Activated T-cell treated with anti-CD3 and anti-CD28 coated beads, Interleukin-2, amount 50 U/mL, for 4 hours (primary cell): ENCODE measurements at regions not wholly inside any gene's neighbourhood (a gene's known extent, or its start where the extent isn't known, plus 50 kb on each side); places are given as distances from the start of the nearest gene placed in this dataset.

Experiments
- ATAC-seq, 2 donors: fragments of 200-7000 bp; cut with Tn5 transposase; one replicate each; pipeline ENCODE4 v1.10.0; 2021
- DNase-seq: peaks from one replicate; pipeline ENCODE4 v3.0.0-alpha.2; 2020
- H3K27me3 Mint-ChIP-seq: one replicate; pipeline ENCODE4 v1.8.0; 2021; ENCODE audit warnings: low read depth, mixed read lengths
- H3K36me3 Mint-ChIP-seq: one replicate; pipeline ENCODE4 v1.8.0; 2022; ENCODE audit warnings: mixed read lengths; ENCODE audit not compliant: insufficient read depth
- H3K4me1 Mint-ChIP-seq: one replicate; pipeline ENCODE4 v1.8.0; 2021; ENCODE audit warnings: low read depth, mixed read lengths
- H3K4me3 Mint-ChIP-seq: one replicate; pipeline ENCODE4 v1.8.0; 2021; ENCODE audit warnings: mild to moderate bottlenecking, moderate library complexity, mixed read lengths
- H3K9me3 Mint-ChIP-seq: one replicate; pipeline ENCODE4 v1.8.0; 2021; ENCODE audit warnings: mixed read lengths

- ATAC-seq (no peak), DNase-seq (no peak)
- H3K9me3 Mint-ChIP-seq = no peaks in the 10 kb centered on the region
- H3K36me3 Mint-ChIP-seq = no peaks in the 10 kb centered on the region
- peaks cover 12% of the 10 kb centered on the region for H3K27me3 Mint-ChIP-seq
- H3K4me1 Mint-ChIP-seq = peaks cover 2% of the 10 kb centered on the region
- H3K4me3 Mint-ChIP-seq = no peak overlapping the region
Observed at GRCh38 chr6:163718537-163718936, 304.0 kb downstream of the QKI start.

- Mint-ChIP-seq H3K4me1 (peaks cover 7% of the 10 kb centered on the region), H3K9me3 (no peaks in the 10 kb centered on the region), H3K27me3 (peaks cover 16% of the 10 kb centered on the region), H3K4me3 (no peak overlapping the region), H3K36me3 (no peaks in the 10 kb centered on the region)
- no peak for DNase-seq
- ATAC-seq = no peak
Observed at GRCh38 chr6:163717106-163717764, 302.7 kb downstream of the QKI start.

- H3K4me3 Mint-ChIP-seq = no peak overlapping the region
- H3K36me3 Mint-ChIP-seq = no peaks in the 10 kb centered on the region
- no peak for DNase-seq
- peaks cover 16% of the 10 kb centered on the region for H3K27me3 Mint-ChIP-seq
- no peak for ATAC-seq
- no peaks in the 10 kb centered on the region for H3K9me3 Mint-ChIP-seq
- peaks cover 10% of the 10 kb centered on the region for H3K4me1 Mint-ChIP-seq
Observed at GRCh38 chr6:163716690-163717089, 302.2 kb downstream of the QKI start.

- H3K4me3 Mint-ChIP-seq = no peak overlapping the region
Observed at GRCh38 chr6:163715846-163716245, 301.3 kb downstream of the QKI start.

GRCh38 chr6:163714179-163714578, 299.7 kb downstream of the QKI start:
- ATAC-seq (no peak), DNase-seq (no peak)
- Mint-ChIP-seq H3K9me3 (no peaks in the 10 kb centered on the region), H3K36me3 (no peaks in the 10 kb centered on the region), H3K4me1 (peaks cover 16% of the 10 kb centered on the region), H3K4me3 (no peak overlapping the region), H3K27me3 (peaks cover 14% of the 10 kb centered on the region)

More at GRCh38 chr6:163715846-163716245, 301.3 kb downstream of the QKI start:
- Mint-ChIP-seq H3K9me3 (no peaks in the 10 kb centered on the region), H3K4me1 (peaks cover 15% of the 10 kb centered on the region), H3K36me3 (no peaks in the 10 kb centered on the region), H3K27me3 (peaks cover 16% of the 10 kb centered on the region)
- ATAC-seq = no peak
- DNase-seq = no peak

GRCh38 chr6:163712981-163713380, 298.5 kb downstream of the QKI start:
- Mint-ChIP-seq H3K36me3 (no peaks in the 10 kb centered on the region), H3K4me1 (peaks cover 15% of the 10 kb centered on the region), H3K27me3 (peaks cover 14% of the 10 kb centered on the region), H3K9me3 (no peaks in the 10 kb centered on the region), H3K4me3 (no peak overlapping the region)
- DNase-seq (no peak), ATAC-seq (no peak)

GRCh38 chr6:163712566-163712961, 298.0 kb downstream of the QKI start:
- Mint-ChIP-seq H3K9me3 (no peaks in the 10 kb centered on the region), H3K27me3 (peaks cover 15% of the 10 kb centered on the region), H3K36me3 (no peaks in the 10 kb centered on the region), H3K4me1 (peaks cover 15% of the 10 kb centered on the region), H3K4me3 (no peak overlapping the region)
- DNase-seq (no peak), ATAC-seq (no peak)

GRCh38 chr6:163711615-163712565, 297.4 kb downstream of the QKI start:
- ATAC-seq = no peak
- no peaks in the 10 kb centered on the region for H3K36me3 Mint-ChIP-seq
- peaks cover 18% of the 10 kb centered on the region for H3K4me1 Mint-ChIP-seq
- H3K9me3 Mint-ChIP-seq = no peaks in the 10 kb centered on the region
- H3K27me3 Mint-ChIP-seq = peaks cover 14% of the 10 kb centered on the region
- no peak overlapping the region for H3K4me3 Mint-ChIP-seq
- DNase-seq = no peak

- no peak for DNase-seq
- H3K9me3 Mint-ChIP-seq = no peaks in the 10 kb centered on the region
Observed at GRCh38 chr6:163710532-163711470, 296.3 kb downstream of the QKI start.

GRCh38 chr6:163709693-163710092, 295.2 kb downstream of the QKI start:
- DNase-seq = no peak
- Mint-ChIP-seq H3K4me3 (no peak overlapping the region), H3K4me1 (peaks cover 18% of the 10 kb centered on the region), H3K9me3 (no peaks in the 10 kb centered on the region), H3K36me3 (no peaks in the 10 kb centered on the region), H3K27me3 (peaks cover 14% of the 10 kb centered on the region)
- ATAC-seq = no peak

More at GRCh38 chr6:163710532-163711470, 296.3 kb downstream of the QKI start:
- Mint-ChIP-seq H3K4me3 (no peak overlapping the region), H3K36me3 (no peaks in the 10 kb centered on the region), H3K27me3 (peaks cover 14% of the 10 kb centered on the region), H3K4me1 (peaks cover 18% of the 10 kb centered on the region)
- no peak for ATAC-seq

GRCh38 chr6:163709255-163709654, 294.7 kb downstream of the QKI start:
- Mint-ChIP-seq H3K27me3 (peaks cover 14% of the 10 kb centered on the region), H3K4me3 (no peak overlapping the region), H3K9me3 (no peaks in the 10 kb centered on the region), H3K36me3 (no peaks in the 10 kb centered on the region), H3K4me1 (peaks cover 18% of the 10 kb centered on the region)
- DNase-seq = no peak
- no peak for ATAC-seq

- H3K36me3 Mint-ChIP-seq = no peaks in the 10 kb centered on the region
- H3K4me1 Mint-ChIP-seq = peaks cover 18% of the 10 kb centered on the region
- DNase-seq (no peak), ATAC-seq (no peak)
- H3K27me3 Mint-ChIP-seq = peaks cover 9% of the 10 kb centered on the region
- H3K9me3 Mint-ChIP-seq = no peaks in the 10 kb centered on the region
- H3K4me3 Mint-ChIP-seq = no peak overlapping the region
Observed at GRCh38 chr6:163708466-163708865, 293.9 kb downstream of the QKI start.

GRCh38 chr6:163707387-163708355, 293.2 kb downstream of the QKI start:
- no peaks in the 10 kb centered on the region for H3K36me3 Mint-ChIP-seq
- no peaks in the 10 kb centered on the region for H3K9me3 Mint-ChIP-seq
- peaks cover 17% of the 10 kb centered on the region for H3K4me1 Mint-ChIP-seq
- no peak for ATAC-seq
- no peak for DNase-seq
- peaks cover 9% of the 10 kb centered on the region for H3K27me3 Mint-ChIP-seq
- H3K4me3 Mint-ChIP-seq = no peak overlapping the region
